ENCODE measurements at regions not wholly inside any gene's neighbourhood (a gene's known extent, or its start where the extent isn't known, plus 50 kb on each side); places are given as distances from the start of the nearest gene placed in this dataset.

GRCh38 chr10:113290137-113290536, 262.7 kb upstream of the HABP2 start:
- TF ChIP-seq POLR2AphosphoS5 (IDR thresholded peaks at IDR 0.05) (no peak), CTCF (IDR thresholded peaks at IDR 0.05) (no peak), EP300 (IDR thresholded peaks at IDR 0.05; ENCODE audit: low read depth) (no peak)
